Ovary (tissue), 3 donors: ENCODE measurements at regions not wholly inside any gene's neighbourhood (a gene's known extent, or its start where the extent isn't known, plus 50 kb on each side); places are given as distances from the start of the nearest gene placed in this dataset.

Experiments
- CTCF ChIP-seq, 3 donors: fragments of 450-650 bp in 2 of 3; fragments of 200-600 bp in 1 of 3; IDR thresholded peaks; one replicate each; pipeline versions ENCODE4 v1.5.1 to v1.8.0; 2016 to 2022; ENCODE audit warnings: antibody characterized with exemption in 3 of 3, mild to moderate bottlenecking in 1 of 3
- EP300 ChIP-seq: sonication (generic); formaldehyde crosslinking; IDR thresholded peaks from one replicate; pipeline ENCODE4 v1.6.1; 2017; ENCODE audit warnings: antibody characterized with exemption
- POLR2A ChIP-seq: fragments of 450-650 bp; IDR thresholded peaks from one replicate; pipeline ENCODE4 v1.6.1; 2017; ENCODE audit warnings: antibody characterized with exemption, mild to moderate bottlenecking, moderate library complexity
- donor health status: DM: no; HTN: no; CAD: no.

DNA sequence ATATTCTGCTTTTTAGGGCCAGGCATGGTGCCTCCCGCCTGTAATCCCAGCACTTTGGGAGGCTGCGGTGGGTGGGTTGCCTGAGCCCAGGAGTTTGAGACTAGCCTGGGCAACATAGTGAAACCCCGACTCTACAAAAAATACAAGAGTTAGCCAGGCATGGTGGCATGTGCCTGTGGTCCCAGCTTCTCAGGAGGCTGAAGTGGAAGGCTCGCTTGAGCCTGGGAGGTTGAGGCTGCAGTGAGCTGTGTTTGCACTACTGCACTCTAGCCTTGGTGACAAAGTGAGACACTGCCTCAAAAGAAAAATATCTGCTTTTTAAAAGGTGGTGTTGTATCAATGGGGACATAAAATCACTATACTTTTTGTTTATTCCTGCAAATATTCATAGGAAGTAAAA, 112.8 kb downstream of the C3orf38 start:
- TF ChIP-seq CTCF (IDR thresholded peaks at IDR 0.05) (no peak), EP300 (no peak), POLR2A (no peak)
